ENCODE measurements at regions not wholly inside any gene's neighbourhood (a gene's known extent, or its start where the extent isn't known, plus 50 kb on each side); places are given as distances from the start of the nearest gene placed in this dataset.
"Not testable (repeated sequence)": the region's sequence is repeated elsewhere in the genome, so short reads cannot be mapped to it uniquely, and the experiment has no call there.

DNA sequence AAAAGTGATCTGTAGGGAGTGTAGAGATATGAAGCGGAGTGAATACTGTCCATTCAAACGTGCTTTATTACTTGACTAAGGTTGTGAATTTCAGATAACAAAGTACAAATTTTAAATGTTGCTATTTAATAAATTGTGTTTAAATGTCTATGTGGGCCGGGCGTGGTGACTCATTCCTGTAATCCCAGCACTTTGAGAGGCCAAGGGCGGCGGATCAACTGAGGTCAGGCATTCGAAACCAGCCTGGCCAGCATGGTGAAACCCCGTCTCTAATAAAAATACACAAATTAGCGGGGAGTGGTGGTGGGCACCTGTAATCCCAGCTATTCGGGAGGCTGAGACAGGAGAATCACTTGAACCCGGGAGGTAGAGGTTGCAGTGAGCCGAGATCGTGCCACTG lies 1544.1 kb downstream of the SLITRK5 start:
- DNase-seq (ENCODE audit: low spot score): not testable (repeated sequence)

- DNase-seq (ENCODE audit: low spot score): no peak
Measured at GRCh38 chr13:89217813-89218212, 1546.6 kb downstream of the SLITRK5 start.

DNA sequence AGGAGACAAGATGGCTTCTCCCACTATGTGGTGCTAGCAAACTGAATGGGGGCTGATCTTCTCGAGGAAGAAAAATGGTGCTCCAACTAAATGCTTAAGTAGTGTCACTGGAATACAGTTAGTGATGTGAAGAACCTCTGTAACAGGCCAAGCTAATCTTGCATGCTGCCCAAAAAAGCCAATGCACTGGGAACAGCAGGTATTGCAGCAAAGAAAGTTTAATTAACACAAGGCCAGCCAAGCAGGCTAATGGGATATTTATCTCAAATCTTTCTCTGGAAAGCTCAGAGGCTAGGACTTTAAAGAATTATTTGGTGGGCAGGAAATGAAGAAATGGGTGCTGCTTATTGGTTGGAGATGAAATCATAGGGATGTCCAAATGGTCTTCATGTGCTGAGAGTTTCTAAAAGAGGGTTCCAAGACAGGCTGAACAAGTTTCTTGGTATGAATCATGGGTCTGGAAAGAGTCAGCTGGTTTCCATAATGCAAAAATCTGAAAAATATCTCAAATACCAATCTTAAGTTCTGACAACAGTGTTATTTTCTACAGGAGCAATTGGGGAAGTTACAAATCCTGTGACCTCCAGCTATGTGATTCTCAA lies 1550.5 kb downstream of the SLITRK5 start:
- no peak for DNase-seq (ENCODE audit: low spot score)

GRCh38 chr13:89227356-89227755 lies 1556.2 kb downstream of the SLITRK5 start:
- DNase-seq (ENCODE audit: low spot score): no peak

GRCh38 chr13:89238496-89238895 lies 1567.3 kb downstream of the SLITRK5 start:
- DNase-seq (ENCODE audit: low spot score): no peak

GRCh38 chr13:89239361-89240127 lies 1568.4 kb downstream of the SLITRK5 start:
- DNase-seq (ENCODE audit: low spot score): no peak

DNA sequence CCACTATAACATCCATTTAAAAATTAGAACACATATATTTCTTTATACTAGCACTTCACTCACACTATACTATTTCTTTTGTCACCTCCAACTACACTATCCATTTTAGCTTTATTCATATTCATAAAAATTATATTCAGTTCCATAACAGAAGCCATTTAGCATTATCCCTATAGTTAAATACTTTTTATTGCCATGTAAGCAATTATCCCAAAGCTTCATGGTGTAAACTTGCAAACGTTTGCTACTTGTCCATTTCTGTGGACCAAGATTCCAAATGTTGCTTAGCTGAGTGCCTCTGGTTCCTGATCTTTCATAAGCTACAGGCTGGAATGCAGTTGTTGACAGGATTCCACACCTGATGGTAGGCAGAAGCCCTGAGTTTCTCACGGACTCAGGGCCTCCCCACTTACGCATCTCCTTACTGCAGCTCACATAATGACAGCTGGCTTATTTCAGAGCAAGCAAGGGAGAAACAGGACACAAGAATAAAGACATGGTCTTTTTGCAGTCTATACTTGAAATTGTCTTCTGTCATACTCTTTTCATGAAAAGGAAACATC lies 1584.8 kb downstream of the SLITRK5 start:
- no peak for DNase-seq (ENCODE audit: low spot score)

DNA sequence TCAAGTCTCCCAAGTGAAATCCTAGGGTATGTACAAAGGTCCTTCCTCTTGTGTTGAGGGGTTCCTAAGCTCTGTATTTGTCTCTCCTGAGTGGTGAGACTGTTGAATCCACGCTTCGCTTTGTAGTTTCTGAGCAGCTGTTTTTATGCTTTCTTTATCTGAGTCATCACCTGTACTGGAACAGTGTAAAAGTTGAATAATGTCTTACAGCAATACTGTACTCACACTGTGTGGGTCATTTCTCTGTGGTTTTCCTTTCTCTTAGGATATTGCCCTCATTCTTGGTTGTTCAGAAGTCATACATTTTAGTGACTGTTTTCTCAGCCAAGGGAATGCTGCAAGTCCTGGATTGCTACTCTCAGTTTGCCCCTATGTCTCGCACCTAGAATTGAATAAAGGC lies 1596.6 kb downstream of the SLITRK5 start:
- DNase-seq (ENCODE audit: low spot score): no peak

DNA sequence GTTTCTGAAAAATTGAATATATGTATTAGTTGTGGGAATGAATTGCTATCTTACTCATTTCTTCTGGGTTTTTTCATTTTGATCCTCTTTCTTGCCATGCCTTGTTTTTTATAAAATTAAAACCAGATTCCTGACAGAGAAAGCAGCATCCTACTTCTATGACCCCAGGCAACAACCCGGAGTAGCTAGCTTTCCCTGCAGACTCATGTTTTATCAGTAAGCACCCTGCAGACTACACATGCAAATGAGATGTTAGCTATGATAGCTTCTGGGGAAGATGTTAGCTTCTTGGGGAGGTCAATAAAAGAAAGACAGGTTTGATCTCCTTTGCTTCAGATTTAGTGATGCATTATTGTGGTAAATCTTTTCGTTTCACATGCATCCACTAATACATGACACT lies 1598.6 kb downstream of the SLITRK5 start:
- DNase-seq (ENCODE audit: low spot score): no peak

- no peak for DNase-seq (ENCODE audit: low spot score)
Measured at GRCh38 chr13:89270736-89271135, 1599.6 kb downstream of the SLITRK5 start.

GRCh38 chr13:89279374-89279773 lies 1608.2 kb downstream of the SLITRK5 start:
- DNase-seq (ENCODE audit: low spot score): no peak

- DNase-seq (ENCODE audit: low spot score): no peak
Measured at GRCh38 chr13:89281331-89281730, 1610.2 kb downstream of the SLITRK5 start.

- no peak for DNase-seq (ENCODE audit: low spot score)
Measured at GRCh38 chr13:89282241-89282640, 1611.1 kb downstream of the SLITRK5 start.

DNA sequence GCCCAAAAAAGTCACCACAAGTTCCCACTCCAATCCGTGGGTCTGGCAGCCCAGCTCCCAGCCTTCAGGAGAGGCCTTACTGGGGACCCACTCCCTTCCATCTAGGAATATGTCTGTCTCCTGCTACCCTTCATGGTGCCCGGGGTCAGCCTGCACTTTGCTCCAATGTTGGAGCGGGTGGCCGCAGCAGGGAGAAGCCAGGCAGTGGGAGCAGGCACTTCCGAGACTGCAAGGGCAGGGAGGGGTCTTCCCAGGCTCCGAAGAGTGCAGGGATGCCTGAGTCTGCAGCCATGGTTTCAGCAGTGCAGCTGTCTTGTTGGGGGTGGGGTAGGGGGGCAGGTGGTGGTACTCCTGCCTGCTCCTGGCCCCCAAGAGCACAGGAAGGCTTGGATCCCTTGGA lies 1616.2 kb downstream of the SLITRK5 start:
- no peak for DNase-seq (ENCODE audit: low spot score)

GRCh38 chr13:89294115-89294867 lies 1623.1 kb downstream of the SLITRK5 start:
- no peak for DNase-seq (ENCODE audit: low spot score)

DNA sequence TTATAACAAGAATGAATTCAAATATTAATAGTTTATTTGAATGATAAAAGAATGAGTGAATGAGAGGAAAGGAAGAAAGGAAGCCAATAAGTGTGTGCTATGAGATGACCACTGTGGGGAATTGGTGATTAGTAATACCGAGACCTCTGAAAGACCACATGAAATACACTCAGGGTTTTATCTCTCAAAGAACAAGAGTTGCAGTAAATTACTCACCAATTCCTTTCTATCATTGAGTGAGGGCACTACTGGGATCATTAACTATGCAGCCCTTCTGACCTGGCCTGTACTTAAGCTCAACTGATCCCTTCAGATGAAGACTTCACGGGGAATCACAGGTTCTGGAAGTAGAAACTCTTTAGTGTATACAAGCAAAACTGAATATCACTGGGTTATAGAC lies 1636.1 kb downstream of the SLITRK5 start:
- no peak for DNase-seq (ENCODE audit: low spot score)

GRCh38 chr13:89310943-89311672 lies 1639.9 kb downstream of the SLITRK5 start:
- no peak for DNase-seq (ENCODE audit: low spot score)

GRCh38 chr13:89315287-89315686 lies 1644.1 kb downstream of the SLITRK5 start:
- DNase-seq (ENCODE audit: low spot score): no peak

GRCh38 chr13:89322466-89322865 lies 1651.3 kb downstream of the SLITRK5 start:
- no peak for DNase-seq (ENCODE audit: low spot score)

GRCh38 chr13:89324582-89324981 lies 1653.4 kb downstream of the SLITRK5 start:
- no peak for DNase-seq (ENCODE audit: low spot score)

- no peak for DNase-seq (ENCODE audit: low spot score)
Measured at GRCh38 chr13:89343165-89343564, 1672.0 kb downstream of the SLITRK5 start.

GRCh38 chr13:89352384-89352783 lies 1681.2 kb downstream of the SLITRK5 start:
- DNase-seq (ENCODE audit: low spot score): no peak
